NCI-H1092 (cell line): ENCODE measurements at regions not wholly inside any gene's neighbourhood (a gene's known extent, or its start where the extent isn't known, plus 50 kb on each side); places are given as distances from the start of the nearest gene placed in this dataset.
A peak's percentile ranks its signal among the peaks of the same experiment; 100 is the strongest.

Experiments
- DNase-seq: peaks from one replicate; lab custom pipeline; 2025; lab: John Stamatoyannopoulos, UW

- no peak for DNase-seq
These were observed 148.8 kb upstream of the LHX5 start for GRCh38 chr12:113620437-113620976.

DNA sequence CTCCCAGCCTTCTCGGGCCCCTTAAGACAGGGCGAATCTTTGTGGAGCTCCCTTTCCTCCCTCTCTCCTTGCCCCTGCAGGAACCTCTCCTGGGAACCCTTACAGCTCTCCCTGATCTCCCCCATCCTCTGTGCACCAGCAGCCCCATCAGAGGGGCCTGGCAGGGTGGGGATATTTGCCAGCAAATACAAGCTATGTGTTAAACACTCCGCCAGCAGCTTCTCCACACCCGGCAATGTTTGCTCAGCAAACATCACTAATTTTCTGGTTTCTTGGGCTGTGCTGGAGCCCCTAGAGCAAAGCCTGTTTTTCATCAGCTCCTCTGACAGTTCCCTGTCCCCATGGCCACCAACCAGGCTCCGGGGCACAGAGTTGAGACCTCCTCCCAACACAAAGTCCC lies 147.5 kb upstream of the LHX5 start:
- DNase-seq, result no peak

- no peak for DNase-seq
These were observed 141.7 kb upstream of the LHX5 start for GRCh38 chr12:113613414-113613813.

DNA sequence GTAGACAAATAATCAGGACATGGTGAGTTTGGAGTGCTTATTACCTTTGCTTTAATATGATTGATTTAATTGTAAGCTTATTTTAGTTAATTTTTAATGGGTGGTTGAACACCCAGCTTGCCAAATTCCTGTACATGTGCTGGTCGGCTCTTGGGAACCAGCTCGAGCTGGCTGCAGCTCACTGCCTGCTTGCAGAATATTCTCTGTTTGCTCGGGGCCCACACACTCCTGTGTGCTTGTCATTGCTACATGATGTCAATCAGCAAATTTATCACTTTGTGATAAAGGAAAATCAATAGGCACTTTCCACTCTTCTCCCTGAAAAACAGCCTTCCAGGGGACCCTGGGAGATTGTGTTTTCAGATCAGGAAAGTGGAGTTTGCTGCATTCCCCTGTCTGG lies 141.1 kb upstream of the LHX5 start:
- DNase-seq, result no peak

DNA sequence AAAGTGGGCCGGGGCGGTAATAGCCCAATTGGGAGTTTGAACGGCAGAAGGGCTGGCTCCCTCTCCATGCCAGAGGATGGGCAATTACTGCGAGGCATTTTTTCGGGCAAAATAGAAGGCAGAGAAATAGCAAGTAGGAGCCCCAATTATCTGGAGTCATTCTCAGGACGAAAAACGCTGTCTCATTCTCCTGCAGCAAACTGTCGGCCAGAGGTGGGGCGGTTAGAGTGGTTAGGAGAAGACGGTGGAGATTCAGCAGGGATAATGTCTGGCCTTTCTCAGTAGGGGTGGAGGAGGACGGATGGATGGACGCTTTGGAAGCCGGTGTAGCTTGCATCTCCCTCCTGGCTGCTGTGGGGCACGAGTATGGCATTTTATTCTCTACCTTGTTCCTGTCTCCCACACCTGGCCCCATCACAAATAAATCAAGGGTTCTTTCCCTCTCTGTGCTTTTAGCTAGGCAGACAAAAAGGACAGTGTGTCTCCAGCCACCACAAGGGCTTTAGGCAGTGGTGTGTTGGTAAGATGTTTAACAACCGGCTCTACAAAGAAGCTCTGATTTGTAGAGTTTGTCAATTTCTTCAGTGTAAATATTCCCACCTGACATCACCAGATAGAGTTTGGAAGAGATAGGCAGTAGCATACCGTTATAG lies 140.5 kb upstream of the LHX5 start:
- no peak for DNase-seq

GRCh38 chr12:113611652-113612051 lies 140.0 kb upstream of the LHX5 start:
- no peak for DNase-seq

DNA sequence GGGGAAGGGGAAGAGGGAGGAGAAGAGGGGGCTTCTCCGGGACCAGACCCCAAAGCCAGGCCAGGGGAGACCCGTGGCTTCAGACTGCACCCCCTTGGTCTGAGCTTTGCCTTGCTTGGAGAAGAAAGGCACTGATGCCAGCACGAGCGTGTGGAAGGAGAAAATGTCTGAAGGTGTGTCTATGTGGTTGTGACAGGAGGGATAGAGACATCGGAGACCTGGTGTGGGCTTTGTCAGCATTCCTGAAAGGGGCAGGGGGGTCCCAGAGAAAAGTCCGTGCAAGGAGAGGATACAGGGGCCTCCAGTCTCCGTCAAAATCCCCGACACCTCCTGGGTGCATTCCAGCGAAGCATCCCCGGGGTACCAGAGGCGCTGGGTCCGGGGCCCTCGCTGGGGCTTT lies 139.0 kb upstream of the LHX5 start:
- no peak for DNase-seq

DNA sequence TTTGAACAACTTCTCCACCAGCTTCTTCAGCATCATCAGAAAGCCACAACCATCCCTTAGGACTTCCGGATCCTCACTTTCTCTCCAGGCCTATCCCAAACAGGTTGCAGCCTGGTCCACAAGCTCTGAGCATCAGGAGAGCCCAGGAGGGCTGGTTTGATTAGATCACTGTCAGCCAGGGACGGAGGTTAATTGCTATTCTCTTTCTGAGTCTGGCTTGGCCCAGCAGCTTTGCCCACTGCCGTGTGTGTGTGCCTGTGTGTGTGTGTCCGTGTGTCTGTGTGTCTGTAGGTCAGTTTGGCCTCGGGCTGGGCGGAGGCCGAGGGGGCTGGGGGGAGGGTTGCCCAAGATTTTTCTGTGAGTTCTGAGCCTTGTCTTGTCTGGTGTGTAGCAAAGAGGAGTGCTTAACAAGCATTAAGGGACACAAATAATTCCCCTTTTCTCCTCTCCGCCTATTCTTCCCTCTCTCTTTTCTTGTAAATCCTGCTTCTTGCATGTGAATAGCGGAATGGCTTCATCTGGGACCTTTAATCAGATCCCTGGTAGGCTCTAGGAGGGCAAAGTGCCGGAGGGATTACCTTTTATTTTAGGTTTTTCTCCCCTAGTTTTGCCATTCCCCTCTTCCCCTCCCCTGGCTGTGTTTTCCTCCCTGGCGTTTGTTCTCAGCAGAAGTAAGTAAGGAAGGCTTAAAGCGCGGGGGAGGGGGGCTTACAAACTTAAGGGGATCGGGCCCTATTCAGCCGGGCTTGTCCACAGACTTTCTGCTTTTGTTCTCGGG lies 138.2 kb upstream of the LHX5 start:
- no peak for DNase-seq

DNA sequence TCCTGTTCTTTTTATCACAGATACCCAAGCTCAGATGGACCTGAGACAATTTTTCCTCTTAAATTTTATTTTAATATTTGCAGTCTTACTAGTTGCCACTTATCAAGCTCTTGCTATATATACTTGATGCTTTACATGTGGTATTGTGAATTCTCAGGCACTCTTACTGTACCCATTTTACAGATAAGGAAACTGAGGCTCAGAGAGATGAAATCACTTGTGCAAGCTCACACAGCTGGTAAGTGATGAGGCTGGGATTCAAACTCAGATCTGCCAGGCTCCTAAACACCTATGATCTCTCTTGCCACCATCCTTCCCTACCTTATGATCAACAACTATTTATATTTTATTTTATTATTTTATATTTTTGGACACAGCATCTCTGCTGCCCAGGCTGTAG lies 133.0 kb upstream of the LHX5 start:
- no peak for DNase-seq

- DNase-seq, result no peak
These were observed 130.1 kb upstream of the LHX5 start for GRCh38 chr12:113601656-113602263.

DNA sequence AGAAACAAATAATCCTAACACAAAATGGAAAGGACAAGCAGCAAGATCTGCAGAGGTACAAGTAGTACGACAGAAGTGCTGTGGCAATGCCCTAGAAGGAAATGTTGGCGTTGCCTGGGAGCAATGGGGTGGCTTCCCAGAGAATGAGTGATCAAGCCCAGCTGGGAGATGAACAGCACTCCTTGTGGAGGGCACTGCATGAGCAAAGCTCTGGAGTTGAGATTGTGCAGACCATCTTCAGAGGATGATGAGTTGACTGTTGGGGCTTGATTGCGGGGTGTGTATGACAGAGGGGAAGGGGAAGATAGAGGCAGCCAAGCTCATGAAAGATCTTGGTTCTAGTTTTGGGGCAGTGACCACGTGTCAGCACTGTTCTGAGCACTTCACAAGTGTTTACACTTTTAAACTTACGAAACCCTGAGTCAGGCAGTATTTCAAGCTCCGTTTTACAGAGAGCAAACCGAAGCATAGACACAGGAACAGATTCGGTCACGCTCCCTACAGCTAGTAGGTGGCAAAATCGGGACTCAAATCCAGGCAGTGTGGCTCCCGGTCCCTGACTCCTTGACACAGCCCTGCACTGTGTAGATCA lies 127.2 kb upstream of the LHX5 start:
- no peak for DNase-seq

DNA sequence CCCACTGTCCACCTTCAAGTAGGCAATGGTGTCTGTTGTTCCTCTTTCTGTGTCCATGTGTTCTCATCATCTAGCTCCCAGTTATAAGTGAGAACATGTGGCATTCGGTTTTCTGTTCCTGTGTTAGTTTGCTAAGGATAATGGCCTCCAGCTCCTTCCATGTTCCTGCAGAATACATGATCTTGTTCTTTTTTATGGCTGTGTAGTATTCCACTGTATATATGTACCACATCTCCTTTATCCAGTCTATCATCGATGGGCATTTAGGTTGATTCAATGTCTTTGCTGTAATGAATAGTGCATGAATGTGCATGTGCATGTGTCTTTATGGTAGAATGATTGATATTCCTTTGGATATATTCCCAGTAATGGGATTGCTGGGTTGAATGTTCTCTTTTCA lies 123.3 kb upstream of the LHX5 start:
- no peak for DNase-seq

- peak; percentile 38 for DNase-seq
These were observed 119.9 kb upstream of the LHX5 start for GRCh38 chr12:113591480-113591974.

DNA sequence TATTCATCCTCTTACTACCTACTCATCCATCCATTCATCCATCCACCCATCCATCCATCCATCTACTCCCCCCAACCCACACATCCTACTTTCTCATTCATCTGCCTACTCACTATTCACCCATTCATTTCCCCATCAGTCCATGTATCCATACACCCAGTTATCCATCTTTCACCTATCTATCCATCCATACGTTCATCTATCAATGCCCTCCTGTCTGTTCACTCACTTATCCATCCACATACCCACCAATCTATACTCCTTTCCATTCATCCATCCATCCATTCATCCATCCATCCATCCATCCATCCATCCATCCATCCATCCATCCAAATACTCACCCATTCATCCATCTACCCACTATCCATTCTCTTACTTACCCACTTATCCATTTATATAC lies 117.8 kb upstream of the LHX5 start:
- DNase-seq, result no peak

- DNase-seq, result no peak
These were observed 116.0 kb upstream of the LHX5 start for GRCh38 chr12:113587720-113588119.

DNA sequence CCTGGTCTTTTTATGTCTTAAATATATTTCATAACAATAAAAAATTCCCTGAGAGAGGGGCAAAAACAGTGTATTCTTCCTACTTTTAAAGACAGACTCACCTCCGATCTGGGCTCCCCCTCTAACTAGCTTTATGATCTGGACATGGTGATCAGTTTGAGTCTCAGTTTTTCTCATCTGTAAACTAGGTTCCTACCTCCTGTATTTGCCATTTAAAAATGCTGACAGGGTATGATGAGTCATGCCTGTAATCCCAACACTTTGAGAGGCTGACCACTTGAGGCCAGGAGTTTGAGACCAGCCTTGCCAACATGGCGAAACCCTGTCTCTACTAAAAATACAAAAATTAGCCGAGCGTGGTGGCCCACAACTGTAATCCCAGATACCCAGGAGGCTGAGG lies 114.8 kb upstream of the LHX5 start:
- DNase-seq, result no peak

DNA sequence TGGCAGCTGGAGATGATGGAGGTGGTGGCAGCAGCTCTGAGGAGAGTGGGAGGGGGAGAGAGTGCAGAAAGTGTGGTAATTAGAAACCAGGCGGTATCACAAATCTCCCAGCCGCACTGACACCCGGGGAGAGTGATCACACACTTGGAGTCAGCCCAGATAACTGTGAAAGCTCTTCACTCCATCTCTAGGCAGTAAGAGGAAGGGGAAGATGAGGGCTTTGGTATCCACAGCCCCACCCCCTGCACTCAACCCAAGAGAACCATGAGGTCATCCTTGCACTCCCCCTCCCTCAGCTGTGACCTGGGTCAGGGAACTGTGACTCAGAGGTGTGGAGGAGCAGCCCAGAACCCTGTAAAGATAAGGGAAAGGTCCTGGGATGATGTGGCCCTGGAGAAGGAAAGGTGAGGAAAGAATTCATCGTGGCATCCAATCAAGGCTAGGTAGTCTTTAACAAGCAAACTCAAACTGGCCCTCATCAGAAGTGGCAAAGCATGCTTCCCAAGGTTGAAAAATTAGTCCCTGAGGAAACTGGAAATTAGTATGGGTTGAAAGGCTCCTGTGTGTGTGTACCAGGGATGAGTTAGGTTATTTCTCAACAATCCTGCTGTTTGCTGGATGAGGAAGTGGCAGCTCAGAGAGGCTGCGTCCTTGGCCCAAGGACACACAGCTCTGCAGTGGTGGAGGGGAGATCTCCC lies 111.0 kb upstream of the LHX5 start:
- no peak for DNase-seq

GRCh38 chr12:113581342-113581741 lies 109.7 kb upstream of the LHX5 start:
- no peak for DNase-seq

DNA sequence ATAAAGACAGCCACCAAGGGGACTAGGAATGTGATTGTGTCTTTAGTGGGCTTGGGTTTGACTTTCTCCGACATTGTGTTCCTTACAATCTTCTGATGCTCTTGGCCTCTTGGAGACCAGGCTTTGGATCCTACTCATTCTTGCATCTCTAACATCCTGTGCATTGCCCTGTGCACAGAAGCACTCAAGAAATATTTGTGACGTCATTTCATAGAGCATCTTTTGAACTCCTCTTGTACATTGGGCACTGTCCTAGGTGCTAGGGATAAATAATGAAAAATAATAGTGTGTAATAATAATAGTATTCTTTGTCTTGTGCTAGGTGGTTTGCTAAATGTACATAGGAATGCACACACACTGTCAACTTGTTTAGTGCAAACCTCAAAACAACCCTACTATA lies 108.8 kb upstream of the LHX5 start:
- no peak for DNase-seq

DNA sequence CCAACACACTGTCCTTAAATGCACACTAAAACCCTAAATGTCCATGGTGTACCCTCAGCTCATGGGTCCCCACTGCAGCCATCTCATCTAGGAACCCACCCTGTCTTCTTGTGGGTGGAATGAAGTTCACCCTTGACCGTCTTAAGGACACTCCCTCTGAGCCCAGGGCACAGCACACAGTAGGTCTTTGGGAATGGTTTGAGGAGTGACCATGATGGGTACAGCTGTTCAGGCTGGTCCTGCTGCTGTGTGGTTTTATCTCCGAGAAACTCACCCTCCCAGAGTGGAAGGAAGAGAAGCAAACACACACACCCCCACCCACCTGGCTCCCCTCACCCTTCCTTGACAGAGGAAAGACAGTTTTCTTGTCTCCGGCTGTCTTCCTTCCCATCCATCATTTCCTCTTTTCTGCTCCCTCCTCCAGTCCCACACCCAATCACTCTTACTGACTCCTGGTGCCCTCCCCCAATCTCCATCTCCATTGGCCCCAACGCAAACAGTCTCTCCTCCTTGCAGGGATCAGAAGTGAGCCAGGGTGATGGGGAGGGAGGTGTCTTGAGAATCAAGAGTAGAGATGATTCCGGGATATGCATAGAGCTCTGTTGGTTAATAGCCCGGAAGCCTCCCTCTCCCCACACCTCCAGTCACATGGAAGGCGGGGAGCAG lies 105.9 kb upstream of the LHX5 start:
- DNase-seq, result no peak

DNA sequence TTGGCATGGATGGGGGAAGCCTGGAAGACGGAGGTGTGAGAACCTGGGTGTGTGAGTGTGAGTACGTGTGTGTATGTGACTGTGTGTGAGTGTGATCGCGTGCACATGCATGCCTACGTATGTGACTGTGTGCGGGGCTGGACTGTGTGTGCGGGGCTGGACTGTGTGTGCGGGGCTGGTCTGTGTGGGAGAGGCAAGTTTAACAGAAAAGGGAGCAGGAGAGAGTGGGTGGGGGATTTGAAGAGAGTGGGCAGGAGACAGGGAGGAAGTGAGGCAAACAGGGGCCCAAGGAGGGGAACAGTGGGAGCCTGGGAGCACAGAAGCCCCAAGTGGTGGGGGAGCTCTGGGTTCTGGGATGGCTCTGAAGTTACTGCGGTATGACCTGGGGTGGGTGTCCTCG lies 103.7 kb upstream of the LHX5 start:
- no peak for DNase-seq
